WERI-Rb-1 (cell line): ENCODE measurements at regions not wholly inside any gene's neighbourhood (a gene's known extent, or its start where the extent isn't known, plus 50 kb on each side); places are given as distances from the start of the nearest gene placed in this dataset.

Experiments
- DNase-seq: peaks from one replicate; pipeline ENCODE4 v3.0.0-alpha.2; 2020
- H3K27ac ChIP-seq: fragments of 250-450 bp; sonication (Bioruptor Pico); 2 replicates; pipeline ENCODE4 v1.5.1; 2020; ENCODE audit warnings: mild to moderate bottlenecking, moderate library complexity
- H3K27me3 ChIP-seq: fragments of 250-450 bp; sonication (Bioruptor Pico); 2 replicates; pipeline ENCODE4 v1.5.1; 2021; ENCODE audit warnings: mild to moderate bottlenecking, low read depth, moderate library complexity; ENCODE audit not compliant: insufficient read depth, severe bottlenecking
- H3K36me3 ChIP-seq: fragments of 250-450 bp; sonication (Bioruptor Pico); 2 replicates; pipeline ENCODE4 v1.5.1; 2020; ENCODE audit warnings: mild to moderate bottlenecking, moderate library complexity
- H3K4me3 ChIP-seq: 2 replicates; pipeline ENCODE4 v1.5.1; 2011; ENCODE audit warnings: low read depth, mild to moderate bottlenecking, control low read depth, low read length
- H3K9me3 ChIP-seq: fragments of 250-450 bp; sonication (Bioruptor Pico); 2 replicates; pipeline ENCODE4 v1.5.1; 2021; ENCODE audit warnings: mild to moderate bottlenecking, moderate library complexity; ENCODE audit not compliant: severe bottlenecking
- TF ChIP-seq, protein P1 (sequence below): IDR thresholded peaks from 2 replicates; pipeline ENCODE4 v1.5.1; 2011; ENCODE audit warnings: low read depth, mild to moderate bottlenecking, control low read depth, inconsistent platforms, low read length

DNA sequence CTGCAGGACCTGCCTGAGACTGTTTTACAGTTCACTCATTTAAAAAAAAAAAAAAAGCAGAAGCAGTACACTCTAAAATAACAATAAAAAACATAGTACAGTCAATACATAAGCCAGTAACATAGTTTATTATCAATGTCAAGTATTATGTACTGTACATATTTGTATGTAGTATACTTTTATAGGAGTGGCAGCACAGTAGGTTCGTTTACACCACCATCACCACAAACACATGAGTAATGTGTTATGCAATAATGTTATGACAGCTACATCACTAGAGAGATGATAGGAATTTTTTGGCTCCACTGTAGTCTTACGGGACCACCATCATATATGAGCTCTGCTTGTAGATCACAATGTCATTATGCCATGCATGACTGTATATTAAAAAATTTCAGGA, 462.8 kb downstream of the ISL1 start:
- no peak overlapping the region for H3K27ac ChIP-seq
- no peaks in the 10 kb centered on the region for H3K9me3 ChIP-seq
- TF ChIP-seq, protein P1, sequence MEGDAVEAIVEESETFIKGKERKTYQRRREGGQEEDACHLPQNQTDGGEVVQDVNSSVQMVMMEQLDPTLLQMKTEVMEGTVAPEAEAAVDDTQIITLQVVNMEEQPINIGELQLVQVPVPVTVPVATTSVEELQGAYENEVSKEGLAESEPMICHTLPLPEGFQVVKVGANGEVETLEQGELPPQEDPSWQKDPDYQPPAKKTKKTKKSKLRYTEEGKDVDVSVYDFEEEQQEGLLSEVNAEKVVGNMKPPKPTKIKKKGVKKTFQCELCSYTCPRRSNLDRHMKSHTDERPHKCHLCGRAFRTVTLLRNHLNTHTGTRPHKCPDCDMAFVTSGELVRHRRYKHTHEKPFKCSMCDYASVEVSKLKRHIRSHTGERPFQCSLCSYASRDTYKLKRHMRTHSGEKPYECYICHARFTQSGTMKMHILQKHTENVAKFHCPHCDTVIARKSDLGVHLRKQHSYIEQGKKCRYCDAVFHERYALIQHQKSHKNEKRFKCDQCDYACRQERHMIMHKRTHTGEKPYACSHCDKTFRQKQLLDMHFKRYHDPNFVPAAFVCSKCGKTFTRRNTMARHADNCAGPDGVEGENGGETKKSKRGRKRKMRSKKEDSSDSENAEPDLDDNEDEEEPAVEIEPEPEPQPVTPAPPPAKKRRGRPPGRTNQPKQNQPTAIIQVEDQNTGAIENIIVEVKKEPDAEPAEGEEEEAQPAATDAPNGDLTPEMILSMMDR = no peak
- H3K27me3 ChIP-seq = peaks cover 60% of the 10 kb centered on the region
- no peaks in the 10 kb centered on the region for H3K36me3 ChIP-seq
- no peak for DNase-seq
- no peak overlapping the region for H3K4me3 ChIP-seq

GRCh38 chr5:51859624-51860023, 476.4 kb downstream of the ISL1 start:
- Histone ChIP-seq H3K9me3 (no peaks in the 10 kb centered on the region), H3K27ac (no peak overlapping the region), H3K36me3 (no peaks in the 10 kb centered on the region), H3K27me3 (peaks cover 20% of the 10 kb centered on the region), H3K4me3 (no peak overlapping the region)
- no peak for DNase-seq
- TF ChIP-seq, protein P1 = no peak

GRCh38 chr5:51860532-51861018, 477.3 kb downstream of the ISL1 start:
- TF ChIP-seq, protein P1 = no peak
- Histone ChIP-seq H3K36me3 (no peaks in the 10 kb centered on the region), H3K27me3 (peaks cover 20% of the 10 kb centered on the region), H3K9me3 (no peaks in the 10 kb centered on the region), H3K27ac (no peak overlapping the region), H3K4me3 (no peak overlapping the region)
- DNase-seq = no peak

DNA sequence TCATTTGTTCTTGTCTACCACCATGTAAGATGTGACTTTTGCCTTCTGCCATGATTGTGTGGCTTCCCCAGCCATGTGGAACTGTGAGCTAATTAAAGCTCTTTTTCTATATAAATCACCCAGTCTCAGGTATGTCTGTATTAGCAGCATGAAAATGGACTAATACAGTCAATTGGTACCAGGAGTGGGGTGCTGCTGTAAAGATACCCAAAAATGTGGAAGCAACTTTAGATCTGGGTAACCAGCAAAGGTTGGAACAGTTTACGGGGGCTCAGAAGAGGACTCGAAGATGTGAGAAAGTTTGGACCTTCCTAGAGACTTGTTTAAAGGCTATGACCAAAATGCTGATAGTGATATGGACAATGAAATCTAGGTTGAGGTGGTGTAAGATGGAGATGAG, 488.9 kb downstream of the ISL1 start:
- H3K36me3 ChIP-seq = no peaks in the 10 kb centered on the region
- DNase-seq = no peak
- peaks cover 10% of the 10 kb centered on the region for H3K27me3 ChIP-seq
- TF ChIP-seq, protein P1 = no peak
- no peak overlapping the region for H3K27ac ChIP-seq
- H3K4me3 ChIP-seq = no peak overlapping the region
- H3K9me3 ChIP-seq = peaks cover 2% of the 10 kb centered on the region

DNA sequence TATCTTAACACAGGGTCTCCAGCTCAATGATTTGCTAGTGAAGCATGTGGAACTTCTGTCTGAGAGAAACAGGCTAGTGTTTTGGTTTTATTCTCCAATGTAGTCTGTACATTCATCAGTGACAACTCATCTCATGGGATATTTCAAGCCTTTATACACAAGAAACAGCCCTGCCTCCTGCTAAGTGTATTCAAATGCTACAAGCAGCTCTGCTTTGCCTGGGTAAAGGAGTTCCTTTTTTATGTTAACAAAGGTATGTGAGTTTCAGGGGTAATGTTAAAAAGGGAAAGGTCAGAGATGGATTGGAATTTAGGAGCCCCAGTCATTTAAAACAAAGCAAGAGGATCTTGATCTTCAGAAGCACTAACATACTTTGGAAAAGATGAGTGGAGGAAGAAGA, 498.7 kb downstream of the ISL1 start:
- peaks cover 50% of the 10 kb centered on the region for H3K27me3 ChIP-seq
- no peak overlapping the region for H3K4me3 ChIP-seq
- DNase-seq = no peak
- no peak overlapping the region for H3K27ac ChIP-seq
- TF ChIP-seq, protein P1 = no peak
- H3K9me3 ChIP-seq = no peaks in the 10 kb centered on the region
- no peaks in the 10 kb centered on the region for H3K36me3 ChIP-seq

GRCh38 chr5:51882647-51883046, 499.4 kb downstream of the ISL1 start:
- peaks cover 48% of the 10 kb centered on the region for H3K27me3 ChIP-seq
- H3K36me3 ChIP-seq = no peaks in the 10 kb centered on the region
- no peak overlapping the region for H3K4me3 ChIP-seq
- no peak for DNase-seq
- TF ChIP-seq, protein P1 = no peak
- no peaks in the 10 kb centered on the region for H3K9me3 ChIP-seq
- no peak overlapping the region for H3K27ac ChIP-seq
